ENCODE measurements at regions not wholly inside any gene's neighbourhood (a gene's known extent, or its start where the extent isn't known, plus 50 kb on each side); places are given as distances from the start of the nearest gene placed in this dataset.

DNA sequence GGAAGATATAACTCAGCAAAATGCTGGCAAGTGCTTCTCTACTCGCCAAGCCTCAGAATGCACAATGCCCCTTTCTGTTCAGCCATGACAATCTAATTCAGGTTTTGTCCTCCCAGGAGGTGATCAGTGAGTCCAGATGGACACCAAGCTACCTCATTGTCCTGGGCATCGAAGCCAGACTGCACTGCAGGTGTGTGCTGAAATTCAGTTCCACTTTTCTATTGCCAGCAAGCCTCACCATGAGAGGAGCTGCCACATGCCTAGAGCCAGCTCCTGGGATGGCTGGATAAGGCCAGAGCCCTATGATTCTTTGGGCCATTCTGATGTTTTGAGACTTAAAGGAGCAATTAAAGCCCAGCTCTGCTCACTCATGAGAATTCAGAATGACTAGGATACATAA lies 186.7 kb downstream of the GRIN2B start:
- TF ChIP-seq, protein P1, sequence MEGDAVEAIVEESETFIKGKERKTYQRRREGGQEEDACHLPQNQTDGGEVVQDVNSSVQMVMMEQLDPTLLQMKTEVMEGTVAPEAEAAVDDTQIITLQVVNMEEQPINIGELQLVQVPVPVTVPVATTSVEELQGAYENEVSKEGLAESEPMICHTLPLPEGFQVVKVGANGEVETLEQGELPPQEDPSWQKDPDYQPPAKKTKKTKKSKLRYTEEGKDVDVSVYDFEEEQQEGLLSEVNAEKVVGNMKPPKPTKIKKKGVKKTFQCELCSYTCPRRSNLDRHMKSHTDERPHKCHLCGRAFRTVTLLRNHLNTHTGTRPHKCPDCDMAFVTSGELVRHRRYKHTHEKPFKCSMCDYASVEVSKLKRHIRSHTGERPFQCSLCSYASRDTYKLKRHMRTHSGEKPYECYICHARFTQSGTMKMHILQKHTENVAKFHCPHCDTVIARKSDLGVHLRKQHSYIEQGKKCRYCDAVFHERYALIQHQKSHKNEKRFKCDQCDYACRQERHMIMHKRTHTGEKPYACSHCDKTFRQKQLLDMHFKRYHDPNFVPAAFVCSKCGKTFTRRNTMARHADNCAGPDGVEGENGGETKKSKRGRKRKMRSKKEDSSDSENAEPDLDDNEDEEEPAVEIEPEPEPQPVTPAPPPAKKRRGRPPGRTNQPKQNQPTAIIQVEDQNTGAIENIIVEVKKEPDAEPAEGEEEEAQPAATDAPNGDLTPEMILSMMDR (conservative IDR thresholded peaks at IDR 0.05; ENCODE audit: low read length) = no peak
- no peak for TF ChIP-seq EZH2phosphoT487 (IDR thresholded peaks at IDR 0.05; ENCODE audit: borderline replicate concordance, low read depth, low read length)
